ENCODE measurements at regions not wholly inside any gene's neighbourhood (a gene's known extent, or its start where the extent isn't known, plus 50 kb on each side); places are given as distances from the start of the nearest gene placed in this dataset.
A peak's percentile ranks its signal among the peaks of the same experiment; 100 is the strongest.

DNA sequence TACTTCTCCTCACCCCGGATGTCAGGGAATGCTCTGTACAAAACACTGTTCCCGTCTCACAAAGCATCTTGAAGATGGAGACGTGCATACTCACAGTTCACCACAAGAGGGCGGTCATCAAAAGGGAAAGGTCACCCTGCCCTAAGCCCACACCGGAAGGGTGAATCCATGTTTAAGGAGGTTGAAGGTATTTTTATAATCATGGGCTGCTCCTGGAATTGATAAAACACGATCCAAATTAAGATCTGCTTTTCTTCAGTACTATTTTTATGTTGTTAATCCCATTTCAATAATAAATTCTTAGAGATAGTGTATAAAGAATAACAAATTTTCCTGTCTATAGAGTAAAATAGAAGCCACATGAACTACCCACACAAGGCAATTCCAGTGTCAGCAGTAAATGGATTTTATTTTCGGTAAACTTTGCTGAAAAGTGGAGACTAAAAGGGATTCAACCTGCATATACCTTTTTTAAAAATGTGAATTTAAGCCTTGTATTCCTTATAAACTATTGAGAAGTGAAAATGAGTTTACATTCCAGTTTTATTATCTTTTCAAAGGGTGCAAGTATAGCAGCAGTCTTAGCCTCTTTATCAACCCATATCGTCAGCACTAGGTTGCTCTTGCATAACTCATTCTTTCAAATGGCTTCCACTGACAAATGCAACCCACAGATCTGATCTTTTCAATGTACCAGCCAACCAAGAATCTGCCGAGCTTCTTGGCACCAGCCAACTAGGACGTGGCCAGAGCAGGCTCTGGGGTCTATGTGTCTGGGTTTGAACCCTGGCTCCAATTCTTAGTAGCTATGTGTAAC lies 79.7 kb upstream of the MBOAT1 start:
- WGBS, 2 experiments (ENCODE audit: low coverage in 1 of 2, low lambda C conversion rate in 2 of 2, missing lambda C conversion rate in 2 of 2), result 11 to 14% methylated on average over 10 of the region's 10 CpGs
- Histone ChIP-seq H3K4me1 (ENCODE audit: insufficient read depth) (no peaks in the 10 kb centered on the region), H3K4me2 (ENCODE audit: unreplicated experiment) (no peak overlapping the region), H3K4me3 (no peak overlapping the region), H4K20me1 (ENCODE audit: insufficient read depth) (no peaks in the 10 kb centered on the region), H3F3A (ENCODE audit: insufficient read depth) (no peaks in the 10 kb centered on the region), H3K79me2 (ENCODE audit: insufficient read depth) (no peaks in the 10 kb centered on the region), H3K9ac (no peak overlapping the region), H3K27ac (no peak overlapping the region), H3K9me2 (ENCODE audit: insufficient read depth) (no peaks in the 10 kb centered on the region), H3K27me3 (replicated peaks; ENCODE audit: insufficient read depth) (no peaks in the 10 kb centered on the region), H2AFZ (peak overlapping the region; percentile 76), H3K9me3 (ENCODE audit: low read depth) (no peaks in the 10 kb centered on the region), H3K36me3 (ENCODE audit: low read depth) (no peaks in the 10 kb centered on the region)
- in situ Hi-C loops (cut with MboI), result loop anchor here (5.0 kb wide), 1 partner anchor 235 kb away; no protein-coding TSS in a partner anchor
- TF ChIP-seq EZH2phosphoT487 (IDR thresholded peaks at IDR 0.05; ENCODE audit: insufficient read depth, low read depth) (no peak), EZH2 (IDR thresholded peaks at IDR 0.05; ENCODE audit: insufficient read depth, poor library complexity, severe bottlenecking) (no peak)
- peak; percentile 79 for DNase-seq

DNA sequence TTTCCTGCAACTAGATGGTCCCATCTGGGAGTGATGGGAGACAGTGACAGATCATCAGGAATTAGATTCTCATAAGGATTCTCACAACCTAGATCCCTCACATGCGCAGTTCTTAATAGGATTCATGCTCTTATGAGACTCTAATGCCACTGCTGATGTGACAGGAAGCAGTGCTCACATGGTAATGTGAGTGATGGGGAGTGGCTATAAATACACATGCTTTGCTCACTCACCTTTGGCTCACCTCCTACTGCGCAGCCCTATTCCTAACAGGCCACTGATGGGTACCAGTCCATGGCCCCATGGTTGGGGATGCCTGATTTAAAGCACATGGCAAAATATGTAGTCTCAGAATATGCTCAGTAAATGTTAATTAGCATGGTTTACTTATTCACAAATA lies 80.6 kb upstream of the MBOAT1 start:
- no peaks in the 10 kb centered on the region for H3K79me2 ChIP-seq (ENCODE audit: insufficient read depth)
- no peaks in the 10 kb centered on the region for H3K9me2 ChIP-seq (ENCODE audit: insufficient read depth)
- DNase-seq, result no peak
- in situ Hi-C loops (cut with MboI), result loop anchor here (5.0 kb wide), 1 partner anchor 234 kb away; no protein-coding TSS in a partner anchor
- H3K27ac ChIP-seq, result no peak overlapping the region
- TF ChIP-seq EZH2phosphoT487 (IDR thresholded peaks at IDR 0.05; ENCODE audit: insufficient read depth, low read depth), result no peak
- no peak for TF ChIP-seq EZH2 (IDR thresholded peaks at IDR 0.05; ENCODE audit: insufficient read depth, poor library complexity, severe bottlenecking)
- H3K4me2 ChIP-seq (ENCODE audit: unreplicated experiment), result no peak overlapping the region
- WGBS, 2 experiments (ENCODE audit: low coverage in 1 of 2, low lambda C conversion rate in 2 of 2, missing lambda C conversion rate in 2 of 2), result 94% methylated on average over 2 of the region's 2 CpGs
- no peaks in the 10 kb centered on the region for H3K27me3 ChIP-seq (replicated peaks; ENCODE audit: insufficient read depth)
- no peaks in the 10 kb centered on the region for H3K36me3 ChIP-seq (ENCODE audit: low read depth)
- no peaks in the 10 kb centered on the region for H3K9me3 ChIP-seq (ENCODE audit: low read depth)
- H4K20me1 ChIP-seq (ENCODE audit: insufficient read depth), result no peaks in the 10 kb centered on the region
- no peak overlapping the region for H3K9ac ChIP-seq
- no peaks in the 10 kb centered on the region for H3K4me1 ChIP-seq (ENCODE audit: insufficient read depth)
- H3K4me3 ChIP-seq, result no peak overlapping the region
- no peaks in the 10 kb centered on the region for H3F3A ChIP-seq (ENCODE audit: insufficient read depth)
- no peak overlapping the region for H2AFZ ChIP-seq

DNA sequence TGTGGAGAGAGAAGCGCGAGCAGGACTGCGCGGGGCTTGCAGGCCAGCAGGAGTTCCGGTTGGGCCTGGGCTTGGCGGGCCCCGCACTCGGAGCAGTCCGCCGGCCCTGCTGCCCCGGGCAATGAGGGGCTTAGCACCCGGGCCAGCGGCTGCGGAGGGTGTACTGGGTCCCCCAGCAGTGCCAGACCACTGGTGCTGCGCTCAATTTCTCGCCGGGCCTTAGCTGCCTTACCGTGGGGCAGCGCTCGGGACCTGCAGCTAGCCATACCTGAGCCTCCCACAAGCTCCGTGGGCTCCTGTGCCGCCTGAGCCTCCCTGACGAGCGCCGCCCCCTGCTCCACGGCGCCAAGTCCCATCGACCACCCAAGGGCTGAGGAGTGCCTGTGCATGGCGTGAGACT lies 89.0 kb upstream of the MBOAT1 start:
- no peak for DNase-seq
- Histone ChIP-seq H3K27ac (no peak overlapping the region), H3F3A (ENCODE audit: insufficient read depth) (no peaks in the 10 kb centered on the region), H3K9ac (no peak overlapping the region), H3K27me3 (replicated peaks; ENCODE audit: insufficient read depth) (no peaks in the 10 kb centered on the region), H2AFZ (no peak overlapping the region), H3K4me3 (no peak overlapping the region), H3K4me2 (ENCODE audit: unreplicated experiment) (no peak overlapping the region), H3K79me2 (ENCODE audit: insufficient read depth) (no peaks in the 10 kb centered on the region), H3K4me1 (ENCODE audit: insufficient read depth) (no peaks in the 10 kb centered on the region), H4K20me1 (ENCODE audit: insufficient read depth) (no peaks in the 10 kb centered on the region), H3K36me3 (ENCODE audit: low read depth) (no peaks in the 10 kb centered on the region), H3K9me2 (ENCODE audit: insufficient read depth) (no peaks in the 10 kb centered on the region), H3K9me3 (ENCODE audit: low read depth) (no peaks in the 10 kb centered on the region)
- in situ Hi-C loops (cut with MboI), result no loop called here
- TF ChIP-seq EZH2phosphoT487 (IDR thresholded peaks at IDR 0.05; ENCODE audit: insufficient read depth, low read depth) (no peak), EZH2 (IDR thresholded peaks at IDR 0.05; ENCODE audit: insufficient read depth, poor library complexity, severe bottlenecking) (no peak)
- WGBS, 2 experiments (ENCODE audit: low coverage in 1 of 2, low lambda C conversion rate in 2 of 2, missing lambda C conversion rate in 2 of 2), result 89 to 91% methylated on average over 16 to 28 of the region's 29 CpGs

DNA sequence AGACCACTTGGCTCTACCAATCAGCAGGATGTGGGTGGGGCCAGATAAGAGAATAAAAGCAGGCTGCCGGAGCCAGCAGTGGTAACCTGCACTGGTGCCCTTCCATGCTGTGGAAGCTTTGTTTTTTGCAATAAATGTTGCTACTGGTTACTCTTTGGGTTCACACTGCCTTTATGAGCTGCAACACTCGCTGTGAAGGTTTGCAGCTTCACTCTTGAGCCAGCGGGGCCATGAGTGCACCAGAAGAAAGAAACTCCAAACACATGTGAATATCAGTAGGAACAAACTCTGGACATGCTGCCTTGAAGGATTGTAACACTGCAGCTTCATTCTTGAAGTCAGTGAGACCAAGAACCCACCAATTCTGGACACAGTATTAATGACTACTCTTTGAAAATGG lies 89.9 kb upstream of the MBOAT1 start:
- no peaks in the 10 kb centered on the region for H3K27me3 ChIP-seq (replicated peaks; ENCODE audit: insufficient read depth)
- no peak overlapping the region for H2AFZ ChIP-seq
- no peak overlapping the region for H3K4me2 ChIP-seq (ENCODE audit: unreplicated experiment)
- no peaks in the 10 kb centered on the region for H3K9me2 ChIP-seq (ENCODE audit: insufficient read depth)
- no peaks in the 10 kb centered on the region for H3K79me2 ChIP-seq (ENCODE audit: insufficient read depth)
- no peaks in the 10 kb centered on the region for H3K36me3 ChIP-seq (ENCODE audit: low read depth)
- H4K20me1 ChIP-seq (ENCODE audit: insufficient read depth), result no peaks in the 10 kb centered on the region
- H3F3A ChIP-seq (ENCODE audit: insufficient read depth), result no peaks in the 10 kb centered on the region
- 62 to 75% methylated on average over 3 of the region's 3 CpGs for WGBS, 2 experiments (ENCODE audit: low coverage in 1 of 2, low lambda C conversion rate in 2 of 2, missing lambda C conversion rate in 2 of 2)
- no peak overlapping the region for H3K9ac ChIP-seq
- TF ChIP-seq EZH2 (IDR thresholded peaks at IDR 0.05; ENCODE audit: insufficient read depth, poor library complexity, severe bottlenecking) (no peak), EZH2phosphoT487 (IDR thresholded peaks at IDR 0.05; ENCODE audit: insufficient read depth, low read depth) (no peak)
- no peaks in the 10 kb centered on the region for H3K9me3 ChIP-seq (ENCODE audit: low read depth)
- in situ Hi-C loops (cut with MboI), result no loop called here
- no peak for DNase-seq
- H3K4me3 ChIP-seq, result no peak overlapping the region
- no peak overlapping the region for H3K27ac ChIP-seq
- H3K4me1 ChIP-seq (ENCODE audit: insufficient read depth), result no peaks in the 10 kb centered on the region
